Ovary (tissue), 3 donors: ENCODE measurements at regions not wholly inside any gene's neighbourhood (a gene's known extent, or its start where the extent isn't known, plus 50 kb on each side); places are given as distances from the start of the nearest gene placed in this dataset.

ENCODE experiments used
- EP300 ChIP-seq: sonication (generic); formaldehyde crosslinking; IDR thresholded peaks from one replicate; pipeline ENCODE4 v1.6.1; 2017; ENCODE audit warnings: antibody characterized with exemption
- POLR2A ChIP-seq: fragments of 450-650 bp; IDR thresholded peaks from one replicate; pipeline ENCODE4 v1.6.1; 2017; ENCODE audit warnings: antibody characterized with exemption, mild to moderate bottlenecking, moderate library complexity
- TF ChIP-seq, protein P1 (sequence below), 3 donors: fragments of 450-650 bp in 2 of 3; fragments of 200-600 bp in 1 of 3; IDR thresholded peaks; one replicate each; pipeline versions ENCODE4 v1.5.1 to v1.8.0; 2016 to 2022; ENCODE audit warnings: antibody characterized with exemption in 3 of 3, mild to moderate bottlenecking in 1 of 3
- donor health status: DM: no; HTN: no; CAD: no.

- TF ChIP-seq, protein P1, sequence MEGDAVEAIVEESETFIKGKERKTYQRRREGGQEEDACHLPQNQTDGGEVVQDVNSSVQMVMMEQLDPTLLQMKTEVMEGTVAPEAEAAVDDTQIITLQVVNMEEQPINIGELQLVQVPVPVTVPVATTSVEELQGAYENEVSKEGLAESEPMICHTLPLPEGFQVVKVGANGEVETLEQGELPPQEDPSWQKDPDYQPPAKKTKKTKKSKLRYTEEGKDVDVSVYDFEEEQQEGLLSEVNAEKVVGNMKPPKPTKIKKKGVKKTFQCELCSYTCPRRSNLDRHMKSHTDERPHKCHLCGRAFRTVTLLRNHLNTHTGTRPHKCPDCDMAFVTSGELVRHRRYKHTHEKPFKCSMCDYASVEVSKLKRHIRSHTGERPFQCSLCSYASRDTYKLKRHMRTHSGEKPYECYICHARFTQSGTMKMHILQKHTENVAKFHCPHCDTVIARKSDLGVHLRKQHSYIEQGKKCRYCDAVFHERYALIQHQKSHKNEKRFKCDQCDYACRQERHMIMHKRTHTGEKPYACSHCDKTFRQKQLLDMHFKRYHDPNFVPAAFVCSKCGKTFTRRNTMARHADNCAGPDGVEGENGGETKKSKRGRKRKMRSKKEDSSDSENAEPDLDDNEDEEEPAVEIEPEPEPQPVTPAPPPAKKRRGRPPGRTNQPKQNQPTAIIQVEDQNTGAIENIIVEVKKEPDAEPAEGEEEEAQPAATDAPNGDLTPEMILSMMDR (IDR thresholded peaks at IDR 0.05), result no peak
- TF ChIP-seq EP300, result no peak
- TF ChIP-seq POLR2A, result no peak
Measured at GRCh38 chr18:71036783-71037182, 747.9 kb downstream of the SOCS6 start.
